Bronchial epithelial cell (primary cell): ENCODE measurements at regions not wholly inside any gene's neighbourhood (a gene's known extent, or its start where the extent isn't known, plus 50 kb on each side); places are given as distances from the start of the nearest gene placed in this dataset.

Source experiments
- DNase-seq: peaks from one replicate; pipeline ENCODE4 v3.0.0-alpha.2; 2010; ENCODE audit warnings: low read depth
- FAIRE-seq: peaks from 2 replicates; lab custom pipeline; 2011; peaks lifted over from hg19 to GRCh38; lab: Jason Lieb, UNC
- H3K27me3 ChIP-seq: 2 replicates; pipeline ENCODE4 v1.5.1; 2011; ENCODE audit warnings: low read length; ENCODE audit not compliant: control insufficient read depth, insufficient read depth
- H3K36me3 ChIP-seq: 2 replicates; pipeline ENCODE4 v1.5.1; 2011; ENCODE audit warnings: low read length; ENCODE audit not compliant: control insufficient read depth, insufficient read depth
- H3K4me3 ChIP-seq: 2 replicates; pipeline ENCODE4 v1.5.1; 2011; ENCODE audit warnings: mild to moderate bottlenecking, low read depth, low read length, control low read depth
- CTCF ChIP-seq: IDR thresholded peaks from 2 replicates; pipeline ENCODE4 v1.5.1; 2011; ENCODE audit warnings: mild to moderate bottlenecking, moderate library complexity, low read length, control low read depth, inconsistent platforms; ENCODE audit not compliant: insufficient read depth, severe bottlenecking

GRCh38 chr13:109884462-109884861, 98.1 kb upstream of the IRS2 start:
- H3K4me3 ChIP-seq: no peak overlapping the region
- H3K36me3 ChIP-seq: no peaks in the 10 kb centered on the region
- DNase-seq: no peak
- no peak for TF ChIP-seq CTCF
- H3K27me3 ChIP-seq: no peaks in the 10 kb centered on the region
- no peak for FAIRE-seq

- TF ChIP-seq CTCF: no peak
- no peaks in the 10 kb centered on the region for H3K36me3 ChIP-seq
- FAIRE-seq: no peak
These were observed 97.1 kb upstream of the IRS2 start for GRCh38 chr13:109883181-109884180.

GRCh38 chr13:109881961-109882558, 95.7 kb upstream of the IRS2 start:
- Histone ChIP-seq H3K4me3 (no peak overlapping the region), H3K27me3 (no peaks in the 10 kb centered on the region), H3K36me3 (no peaks in the 10 kb centered on the region)
- FAIRE-seq (no peak), DNase-seq (no peak)
- TF ChIP-seq CTCF: no peak

More at GRCh38 chr13:109883181-109884180, 97.1 kb upstream of the IRS2 start:
- DNase-seq: no peak
- no peak overlapping the region for H3K4me3 ChIP-seq
- no peaks in the 10 kb centered on the region for H3K27me3 ChIP-seq

- no peaks in the 10 kb centered on the region for H3K27me3 ChIP-seq
- no peaks in the 10 kb centered on the region for H3K36me3 ChIP-seq
- TF ChIP-seq CTCF: no peak
- DNase-seq (no peak), FAIRE-seq (no peak)
- no peak overlapping the region for H3K4me3 ChIP-seq
These were observed 95.0 kb upstream of the IRS2 start for GRCh38 chr13:109881347-109881725.

- no peaks in the 10 kb centered on the region for H3K27me3 ChIP-seq
- TF ChIP-seq CTCF: no peak
- DNase-seq: no peak
- H3K36me3 ChIP-seq: no peaks in the 10 kb centered on the region
- FAIRE-seq: peak; percentile 23
- H3K4me3 ChIP-seq: no peak overlapping the region
These were observed 94.3 kb upstream of the IRS2 start for GRCh38 chr13:109880371-109881346.
